ENCODE measurements at regions not wholly inside any gene's neighbourhood (a gene's known extent, or its start where the extent isn't known, plus 50 kb on each side); places are given as distances from the start of the nearest gene placed in this dataset.

DNA sequence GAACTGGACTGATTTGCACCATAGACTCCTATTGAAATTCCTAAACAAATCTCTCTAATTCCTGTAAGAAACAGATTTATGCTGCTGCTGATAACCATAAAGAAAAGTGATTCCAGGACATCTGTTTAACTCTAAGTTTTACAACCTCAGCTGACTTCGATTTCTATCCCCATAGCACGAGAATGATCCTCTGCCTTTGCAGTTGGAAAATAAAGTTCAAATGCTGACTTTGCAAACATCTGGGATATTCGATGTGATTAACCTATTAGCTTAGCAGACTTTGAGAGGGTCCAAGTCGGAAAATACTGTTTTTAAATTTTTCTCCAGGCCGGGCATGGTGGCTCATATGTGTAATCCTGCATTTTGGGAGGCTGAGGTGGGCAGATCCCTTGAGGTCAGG is 247.3 kb downstream of the PSAT1 start:
- DNase-seq (ENCODE audit: low spot score in 2 of 2), result no peak
- H3K4me3 ChIP-seq (ENCODE audit: low read depth, poor library complexity, severe bottlenecking), result no peak overlapping the region
- intact Hi-C loops (cut with DNase I; ENCODE audit: low total_unique reads), result no loop called here
- no peak for TF ChIP-seq POLR2A (IDR thresholded peaks at IDR 0.05)
- TF ChIP-seq, protein P1, sequence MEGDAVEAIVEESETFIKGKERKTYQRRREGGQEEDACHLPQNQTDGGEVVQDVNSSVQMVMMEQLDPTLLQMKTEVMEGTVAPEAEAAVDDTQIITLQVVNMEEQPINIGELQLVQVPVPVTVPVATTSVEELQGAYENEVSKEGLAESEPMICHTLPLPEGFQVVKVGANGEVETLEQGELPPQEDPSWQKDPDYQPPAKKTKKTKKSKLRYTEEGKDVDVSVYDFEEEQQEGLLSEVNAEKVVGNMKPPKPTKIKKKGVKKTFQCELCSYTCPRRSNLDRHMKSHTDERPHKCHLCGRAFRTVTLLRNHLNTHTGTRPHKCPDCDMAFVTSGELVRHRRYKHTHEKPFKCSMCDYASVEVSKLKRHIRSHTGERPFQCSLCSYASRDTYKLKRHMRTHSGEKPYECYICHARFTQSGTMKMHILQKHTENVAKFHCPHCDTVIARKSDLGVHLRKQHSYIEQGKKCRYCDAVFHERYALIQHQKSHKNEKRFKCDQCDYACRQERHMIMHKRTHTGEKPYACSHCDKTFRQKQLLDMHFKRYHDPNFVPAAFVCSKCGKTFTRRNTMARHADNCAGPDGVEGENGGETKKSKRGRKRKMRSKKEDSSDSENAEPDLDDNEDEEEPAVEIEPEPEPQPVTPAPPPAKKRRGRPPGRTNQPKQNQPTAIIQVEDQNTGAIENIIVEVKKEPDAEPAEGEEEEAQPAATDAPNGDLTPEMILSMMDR (IDR thresholded peaks at IDR 0.05), result no peak
- WGBS, 2 donors, result 57 to 77% methylated on average over 5 of the region's 5 CpGs

DNA sequence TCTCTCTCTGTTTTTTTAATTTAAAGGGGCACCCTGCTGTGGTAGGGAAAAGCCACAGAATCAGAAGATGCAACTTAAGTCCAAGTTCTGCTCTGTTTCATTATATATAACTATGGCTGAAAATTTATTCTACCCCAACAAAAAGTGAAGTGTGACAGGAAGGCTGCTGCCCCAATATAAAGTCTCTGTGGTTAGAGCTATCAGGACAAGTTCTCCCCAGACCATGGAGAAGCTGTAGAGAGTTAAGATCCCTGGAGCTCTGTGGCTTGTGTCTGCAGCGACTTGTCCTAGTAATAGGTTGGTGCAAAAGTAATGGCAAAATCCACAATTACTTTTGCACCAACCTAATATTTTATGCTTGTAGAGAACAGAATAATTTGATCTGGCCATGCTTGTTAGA is 250.9 kb downstream of the PSAT1 start:
- 81 to 88% methylated on average over 1 of the region's 1 CpG for WGBS, 2 donors
- no peak for DNase-seq (ENCODE audit: low spot score in 2 of 2)
- H3K4me3 ChIP-seq (ENCODE audit: low read depth, poor library complexity, severe bottlenecking), result no peak overlapping the region
- TF ChIP-seq, protein P1 (IDR thresholded peaks at IDR 0.05), result no peak
- no peak for TF ChIP-seq POLR2A (IDR thresholded peaks at IDR 0.05)
- intact Hi-C loops (cut with DNase I; ENCODE audit: low total_unique reads), result no loop called here

DNA sequence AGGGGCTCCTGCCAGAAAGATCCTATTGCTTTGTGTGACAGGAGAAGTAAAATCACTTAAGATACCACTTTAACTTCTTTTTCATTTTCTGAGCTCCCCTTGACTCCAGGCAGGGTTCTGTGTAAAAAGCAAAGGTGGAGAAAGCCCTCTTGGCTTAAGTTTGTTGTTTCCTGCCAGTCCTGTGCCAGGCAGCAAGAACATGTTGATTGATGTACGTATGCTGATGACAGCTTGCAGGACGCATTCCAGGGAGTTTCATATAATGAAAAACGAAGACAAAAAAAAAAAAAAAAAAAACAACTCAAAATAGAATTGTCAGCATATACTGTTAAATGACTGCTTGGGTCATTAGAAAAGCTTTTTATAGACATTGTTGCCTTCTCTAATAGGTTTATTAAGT is 251.7 kb downstream of the PSAT1 start:
- WGBS, 2 donors, result 20 to 24% methylated on average over 3 of the region's 3 CpGs
- intact Hi-C loops (cut with DNase I; ENCODE audit: low total_unique reads), result no loop called here
- no peak overlapping the region for H3K4me3 ChIP-seq (ENCODE audit: low read depth, poor library complexity, severe bottlenecking)
- TF ChIP-seq, protein P1 (IDR thresholded peaks at IDR 0.05), result no peak
- TF ChIP-seq POLR2A (IDR thresholded peaks at IDR 0.05), result no peak
- DNase-seq (ENCODE audit: low spot score in 2 of 2), result no peak

DNA sequence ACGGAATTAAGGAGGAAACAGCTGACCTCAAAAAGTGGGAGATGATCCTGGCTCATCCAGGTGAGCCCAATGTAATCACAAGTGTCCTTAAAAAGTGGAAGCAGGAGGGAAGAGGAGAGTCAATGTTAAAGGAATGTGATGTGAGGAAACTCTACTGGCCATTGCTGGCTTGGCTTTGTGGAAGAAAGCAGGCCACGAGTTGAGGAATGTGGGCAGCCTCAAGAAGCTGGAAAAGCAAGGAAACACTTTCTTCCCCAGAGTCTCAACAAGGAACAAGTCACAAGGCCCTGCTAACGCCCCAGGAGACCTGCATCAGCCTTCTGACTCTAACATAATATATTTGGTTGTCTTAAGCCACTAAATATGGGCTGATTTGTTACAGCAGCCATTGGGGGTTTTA is 252.8 kb downstream of the PSAT1 start:
- DNase-seq (ENCODE audit: low spot score in 2 of 2), result no peak
- TF ChIP-seq POLR2A (IDR thresholded peaks at IDR 0.05), result no peak
- TF ChIP-seq, protein P1 (IDR thresholded peaks at IDR 0.05), result no peak
- no peak overlapping the region for H3K4me3 ChIP-seq (ENCODE audit: low read depth, poor library complexity, severe bottlenecking)
- WGBS, 2 donors, result 56 to 59% methylated on average over 3 of the region's 3 CpGs
- intact Hi-C loops (cut with DNase I; ENCODE audit: low total_unique reads), result no loop called here

DNA sequence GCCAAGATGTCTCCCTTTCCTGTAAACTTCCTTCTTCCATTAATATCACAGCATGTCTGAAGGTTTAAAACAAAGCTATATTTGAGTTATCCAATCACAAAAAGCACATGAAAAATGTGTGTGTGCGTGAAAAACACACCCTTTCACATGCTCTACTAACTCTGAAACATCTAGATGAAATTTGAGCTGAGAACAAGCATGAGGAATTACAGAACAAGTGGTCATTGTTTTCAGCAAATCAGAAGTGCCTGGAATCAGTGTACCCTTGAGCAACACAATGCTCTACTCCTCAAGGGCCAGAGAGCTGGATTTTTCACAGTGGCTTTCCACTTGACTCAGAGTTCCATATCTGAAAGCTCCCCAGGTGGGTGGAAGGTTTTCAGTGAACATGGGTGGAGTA is 255.9 kb downstream of the PSAT1 start:
- no peak for DNase-seq (ENCODE audit: low spot score in 2 of 2)
- intact Hi-C loops (cut with DNase I; ENCODE audit: low total_unique reads), result no loop called here
- 66% methylated on average over 1 of the region's 1 CpG for WGBS, 2 donors
- TF ChIP-seq, protein P1 (IDR thresholded peaks at IDR 0.05), result no peak
- TF ChIP-seq POLR2A (IDR thresholded peaks at IDR 0.05), result no peak
- H3K4me3 ChIP-seq (ENCODE audit: low read depth, poor library complexity, severe bottlenecking), result no peak overlapping the region

DNA sequence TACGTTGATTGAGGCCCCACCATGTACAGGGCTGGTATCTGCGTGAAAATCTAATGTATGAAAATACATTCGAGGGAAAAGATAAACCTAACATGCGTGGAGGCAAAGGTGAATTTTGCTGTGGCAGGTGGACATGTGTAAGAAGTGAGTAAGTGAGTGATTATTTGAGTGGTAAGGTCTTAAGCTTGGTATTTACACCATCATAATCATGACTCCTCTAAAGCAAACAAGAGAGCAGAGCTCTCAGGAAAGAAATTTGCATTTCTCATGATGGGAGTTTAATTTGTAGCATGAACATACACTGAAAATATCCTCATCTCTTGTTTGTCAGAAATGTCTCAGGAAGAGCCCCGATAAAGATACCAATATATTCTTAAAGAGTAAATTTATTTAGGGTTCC is 260.6 kb downstream of the PSAT1 start:
- DNase-seq (ENCODE audit: low spot score in 2 of 2), result no peak
- no peak overlapping the region for H3K4me3 ChIP-seq (ENCODE audit: low read depth, poor library complexity, severe bottlenecking)
- TF ChIP-seq, protein P1 (IDR thresholded peaks at IDR 0.05), result no peak
- no peak for TF ChIP-seq POLR2A (IDR thresholded peaks at IDR 0.05)
- intact Hi-C loops (cut with DNase I; ENCODE audit: low total_unique reads), result no loop called here
- WGBS, 2 donors, result 89 to 92% methylated on average over 5 of the region's 5 CpGs
